CD14-positive monocyte (primary cell): ENCODE measurements at regions not wholly inside any gene's neighbourhood (a gene's known extent, or its start where the extent isn't known, plus 50 kb on each side); places are given as distances from the start of the nearest gene placed in this dataset.

Experiments used
- DNase-seq, 3 donors: peaks; one replicate each; pipeline ENCODE4 v3.0.0-alpha.2; 2011 to 2022
- H2AFZ ChIP-seq: 2 replicates; pipeline ENCODE4 v1.6.0; 2012; ENCODE audit warnings: mild to moderate bottlenecking, low read depth, low read length, inconsistent platforms; ENCODE audit not compliant: insufficient read depth, poor library complexity, severe bottlenecking
- H3K27ac ChIP-seq, 2 donors: 1 replicate in 1 of 2; 2 replicates in 1 of 2; pipeline ENCODE4 v1.5.1; 2012 to 2013; ENCODE audit warnings: low read length in 2 of 2, control low read depth in 1 of 2, inconsistent platforms in 1 of 2, low read depth in 1 of 2, mild to moderate bottlenecking in 1 of 2
- H3K27me3 ChIP-seq, 2 donors: one replicate each; pipeline versions ENCODE4 v1.6.0 to v1.6.1; 2011 to 2013; ENCODE audit warnings: low read length in 2 of 2; ENCODE audit not compliant: control insufficient read depth in 2 of 2, insufficient read depth in 2 of 2
- H3K36me3 ChIP-seq, 2 donors: replicated peaks in 1 of 2; 1 replicate in 1 of 2; 2 replicates in 1 of 2; pipeline versions ENCODE4 v1.5.1 to v1.6.1; 2012 to 2013; ENCODE audit warnings: low read length in 2 of 2, control low read depth in 1 of 2, inconsistent platforms in 1 of 2, mild to moderate bottlenecking in 1 of 2; ENCODE audit not compliant: insufficient read depth in 2 of 2, control insufficient read depth in 1 of 2
- H3K4me1 ChIP-seq, 2 donors: 1 replicate in 1 of 2; 2 replicates in 1 of 2; pipeline versions ENCODE4 v1.5.1 to v1.6.1; 2012 to 2013; ENCODE audit warnings: low read length in 2 of 2, control low read depth in 1 of 2, inconsistent platforms in 1 of 2, mild to moderate bottlenecking in 1 of 2, moderate library complexity in 1 of 2; ENCODE audit not compliant: insufficient read depth in 2 of 2, control insufficient read depth in 1 of 2
- H3K4me2 ChIP-seq: replicated peaks from 2 replicates; pipeline ENCODE3; 2012; ENCODE audit warnings: low read length, moderate library complexity, mild to moderate bottlenecking; ENCODE audit not compliant: poor library complexity, severe bottlenecking; ENCODE audit errors: extremely low read depth
- H3K4me3 ChIP-seq, 3 experiments: fragments of 200-600 bp in 1 of 3; sonication (generic) in 1 of 3; replicated peaks in 1 of 3; 1 replicate in 2 of 3; 2 replicates in 1 of 3; pipeline ENCODE4 v1.5.1; 2011 to 2013; ENCODE audit warnings: low read length in 3 of 3, mild to moderate bottlenecking in 3 of 3, control low read depth in 2 of 3, low read depth in 2 of 3, inconsistent platforms in 1 of 3, moderate library complexity in 1 of 3
- H3K79me2 ChIP-seq: 2 replicates; pipeline ENCODE4 v1.6.0; 2012; ENCODE audit warnings: mild to moderate bottlenecking, control low read depth, inconsistent platforms, low read length, moderate library complexity; ENCODE audit not compliant: insufficient read depth
- H3K9ac ChIP-seq: 2 replicates; pipeline ENCODE4 v1.6.0; 2017; ENCODE audit warnings: low read length, mild to moderate bottlenecking; ENCODE audit not compliant: insufficient read depth, poor library complexity, severe bottlenecking
- H3K9me3 ChIP-seq, 2 donors: replicated peaks in 1 of 2; 1 replicate in 1 of 2; 2 replicates in 1 of 2; pipeline versions ENCODE4 v1.5.1 to v1.6.1; 2012 to 2013; ENCODE audit warnings: low read length in 2 of 2, control low read depth in 1 of 2; ENCODE audit not compliant: control insufficient read depth in 1 of 2, insufficient read depth in 1 of 2
- H4K20me1 ChIP-seq: 2 replicates; pipeline ENCODE4 v1.6.0; 2012; ENCODE audit warnings: mild to moderate bottlenecking, low read length, control low read depth, moderate library complexity; ENCODE audit not compliant: insufficient read depth
- H3K27ac Mint-ChIP-seq, 7 donors: one replicate each; pipeline ENCODE4 v1.8.0; 2020; ENCODE audit warnings: mild to moderate bottlenecking in 7 of 7, mixed read lengths in 7 of 7, moderate library complexity in 6 of 7, inconsistent platforms in 2 of 7
- H3K27me3 Mint-ChIP-seq, 3 donors: one replicate each; pipeline ENCODE4 v1.8.0; 2021 to 2022; ENCODE audit warnings: low read depth in 3 of 3, mild to moderate bottlenecking in 3 of 3, mixed read lengths in 3 of 3, moderate library complexity in 3 of 3, inconsistent platforms in 1 of 3
- H3K36me3 Mint-ChIP-seq, 2 donors: one replicate each; pipeline ENCODE4 v1.8.0; 2020; ENCODE audit warnings: mixed read lengths in 2 of 2, inconsistent platforms in 1 of 2, mild to moderate bottlenecking in 1 of 2
- H3K4me1 Mint-ChIP-seq: one replicate; pipeline ENCODE4 v1.8.0; 2020; ENCODE audit warnings: mild to moderate bottlenecking, mixed read lengths
- H3K4me3 Mint-ChIP-seq, 2 donors: one replicate each; pipeline ENCODE4 v1.8.0; 2020; ENCODE audit warnings: mild to moderate bottlenecking in 2 of 2, mixed read lengths in 2 of 2, moderate library complexity in 1 of 2
- H3K9me3 Mint-ChIP-seq, 7 donors: one replicate each; pipeline ENCODE4 v1.8.0; 2020 to 2022; ENCODE audit warnings: mixed read lengths in 7 of 7, mild to moderate bottlenecking in 6 of 7, moderate library complexity in 6 of 7, inconsistent platforms in 2 of 7
- WGBS: methylation state at CpG from one replicate; pipeline ENCODE4 v1.1.5; 2013; ENCODE audit warnings: missing lambda C conversion rate; ENCODE audit not compliant: insufficient coverage; 5-methylcytosine and 5-hydroxymethylcytosine counted together
- intact Hi-C, 2 donors: fragments of 100-400 bp; cut with micrococcal nuclease; formaldehyde crosslinking; loops; one replicate each; pipeline versions ENCODE4 v1.15.0 to v1.15.1; 2023
- TF ChIP-seq, protein P1 (sequence below): fragments of 200-600 bp; IDR thresholded peaks from one replicate; pipeline ENCODE4 v1.8.0; 2022; ENCODE audit warnings: antibody characterized with exemption, mild to moderate bottlenecking

DNA sequence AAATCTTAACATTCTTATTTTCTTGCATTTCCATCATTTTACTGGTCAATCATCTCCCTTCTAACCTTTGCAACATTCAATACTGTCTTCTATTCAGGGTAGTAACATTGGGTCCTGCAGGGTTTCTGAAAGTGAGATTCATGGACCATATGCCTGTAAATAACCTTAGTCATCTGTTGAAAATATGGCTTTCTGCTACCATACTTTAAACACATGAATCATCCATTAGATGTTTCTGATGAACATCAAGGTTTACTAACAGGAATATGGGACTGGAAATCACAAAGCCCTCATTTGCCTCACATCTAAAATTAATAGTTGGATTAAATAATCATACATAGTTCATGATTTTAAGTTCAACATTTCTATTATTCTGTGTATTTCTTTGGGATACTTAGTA is 475.9 kb upstream of the MARCKS start:
- no peaks in the 10 kb centered on the region for H3K36me3 Mint-ChIP-seq
- TF ChIP-seq, protein P1, sequence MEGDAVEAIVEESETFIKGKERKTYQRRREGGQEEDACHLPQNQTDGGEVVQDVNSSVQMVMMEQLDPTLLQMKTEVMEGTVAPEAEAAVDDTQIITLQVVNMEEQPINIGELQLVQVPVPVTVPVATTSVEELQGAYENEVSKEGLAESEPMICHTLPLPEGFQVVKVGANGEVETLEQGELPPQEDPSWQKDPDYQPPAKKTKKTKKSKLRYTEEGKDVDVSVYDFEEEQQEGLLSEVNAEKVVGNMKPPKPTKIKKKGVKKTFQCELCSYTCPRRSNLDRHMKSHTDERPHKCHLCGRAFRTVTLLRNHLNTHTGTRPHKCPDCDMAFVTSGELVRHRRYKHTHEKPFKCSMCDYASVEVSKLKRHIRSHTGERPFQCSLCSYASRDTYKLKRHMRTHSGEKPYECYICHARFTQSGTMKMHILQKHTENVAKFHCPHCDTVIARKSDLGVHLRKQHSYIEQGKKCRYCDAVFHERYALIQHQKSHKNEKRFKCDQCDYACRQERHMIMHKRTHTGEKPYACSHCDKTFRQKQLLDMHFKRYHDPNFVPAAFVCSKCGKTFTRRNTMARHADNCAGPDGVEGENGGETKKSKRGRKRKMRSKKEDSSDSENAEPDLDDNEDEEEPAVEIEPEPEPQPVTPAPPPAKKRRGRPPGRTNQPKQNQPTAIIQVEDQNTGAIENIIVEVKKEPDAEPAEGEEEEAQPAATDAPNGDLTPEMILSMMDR = no peak

DNA sequence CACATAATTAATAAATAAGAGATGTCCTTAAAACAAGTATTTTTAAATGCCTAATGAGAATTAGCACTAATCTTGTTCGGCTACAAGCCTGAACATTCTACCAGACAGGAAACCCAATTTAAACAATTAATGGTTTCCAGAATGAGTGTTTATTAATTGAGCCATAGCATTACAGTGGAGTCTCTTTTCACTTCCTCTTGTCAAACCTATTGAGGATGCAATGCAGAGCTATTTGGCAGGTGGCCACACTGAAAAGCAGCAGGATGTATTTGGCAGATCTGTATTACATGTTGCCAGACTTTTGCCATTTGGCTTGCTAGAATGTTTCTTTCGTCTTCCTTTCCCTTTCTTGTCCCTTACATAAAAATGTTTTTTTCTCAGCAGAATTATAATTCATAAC is 475.2 kb upstream of the MARCKS start:
- H3K9me3 ChIP-seq = no peaks in the 10 kb centered on the region
- TF ChIP-seq, protein P1 = no peak
- H3K36me3 Mint-ChIP-seq = no peaks in the 10 kb centered on the region
- H3K9ac ChIP-seq = no peak overlapping the region
- no CpG with 5 or more reads among the region's 2 CpGs for WGBS
- H3K36me3 ChIP-seq = no peaks in the 10 kb centered on the region
- H3K79me2 ChIP-seq = no peaks in the 10 kb centered on the region
- no peaks in the 10 kb centered on the region for H3K4me1 ChIP-seq
- H3K27ac ChIP-seq = no peak overlapping the region
- H4K20me1 ChIP-seq = no peaks in the 10 kb centered on the region
- intact Hi-C loops = no loop called here
- H3K27me3 Mint-ChIP-seq = peaks cover 0 to 18% (median 9%) of the 10 kb centered on the region in 3 donors
- no peaks in the 10 kb centered on the region for H3K9me3 Mint-ChIP-seq
- H3K27me3 ChIP-seq = peaks cover 0 to 2% of the 10 kb centered on the region in 2 donors
- H3K4me3 Mint-ChIP-seq = no peak overlapping the region
- H3K27ac Mint-ChIP-seq = no peak overlapping the region
- no peak overlapping the region for H3K4me3 ChIP-seq
- DNase-seq = peak; percentile 27 to 37 (median 33)
- no peak overlapping the region for H3K4me2 ChIP-seq
- no peak overlapping the region for H2AFZ ChIP-seq
- no peaks in the 10 kb centered on the region for H3K4me1 Mint-ChIP-seq

More for the DNA sequence above, 475.9 kb upstream of the MARCKS start:
- DNase-seq = no peak
- Histone ChIP-seq H3K4me1 (no peaks in the 10 kb centered on the region), H3K9ac (no peak overlapping the region), H3K4me3 (no peak overlapping the region), H3K27ac (no peak overlapping the region), H4K20me1 (no peaks in the 10 kb centered on the region), H3K9me3 (no peaks in the 10 kb centered on the region), H3K79me2 (no peaks in the 10 kb centered on the region), H3K27me3 (peaks cover 0 to 2% of the 10 kb centered on the region in 2 donors), H3K36me3 (no peaks in the 10 kb centered on the region), H2AFZ (no peak overlapping the region), H3K4me2 (no peak overlapping the region)
- Mint-ChIP-seq H3K27me3 (peaks cover 0 to 17% (median 9%) of the 10 kb centered on the region in 3 donors), H3K27ac (no peak overlapping the region), H3K9me3 (no peaks in the 10 kb centered on the region), H3K4me3 (no peak overlapping the region), H3K4me1 (no peaks in the 10 kb centered on the region)
- intact Hi-C loops = no loop called here
